GM12873 (cell line): ENCODE measurements at regions not wholly inside any gene's neighbourhood (a gene's known extent, or its start where the extent isn't known, plus 50 kb on each side); places are given as distances from the start of the nearest gene placed in this dataset.

Experiments
- TF ChIP-seq, protein P1 (sequence below): IDR thresholded peaks from 2 replicates; pipeline ENCODE4 v1.5.1; 2012; ENCODE audit warnings: low read depth, mild to moderate bottlenecking, moderate library complexity, low read length, control low read depth; ENCODE audit not compliant: insufficient read depth; ENCODE audit errors: missing control alignments

DNA sequence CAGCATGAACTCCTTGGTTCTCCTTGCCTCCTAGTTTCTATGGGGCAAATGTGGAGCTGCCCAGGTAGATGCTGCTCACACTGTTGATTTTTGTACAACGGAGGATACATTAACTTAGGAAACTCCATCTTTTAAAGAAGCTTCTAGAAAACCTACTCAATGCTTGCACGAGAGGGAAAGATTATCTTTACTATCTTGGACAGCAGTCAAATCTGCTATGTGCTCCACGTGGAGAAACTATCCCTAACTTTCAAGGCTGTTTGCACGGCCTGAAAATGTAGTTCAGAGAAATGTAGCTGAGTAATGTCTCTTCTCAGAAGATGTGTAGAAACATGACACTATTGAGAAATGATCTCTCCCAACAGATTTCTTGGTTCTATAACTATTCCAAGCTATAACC, 1530.9 kb upstream of the PABPC4L start:
- TF ChIP-seq, protein P1, sequence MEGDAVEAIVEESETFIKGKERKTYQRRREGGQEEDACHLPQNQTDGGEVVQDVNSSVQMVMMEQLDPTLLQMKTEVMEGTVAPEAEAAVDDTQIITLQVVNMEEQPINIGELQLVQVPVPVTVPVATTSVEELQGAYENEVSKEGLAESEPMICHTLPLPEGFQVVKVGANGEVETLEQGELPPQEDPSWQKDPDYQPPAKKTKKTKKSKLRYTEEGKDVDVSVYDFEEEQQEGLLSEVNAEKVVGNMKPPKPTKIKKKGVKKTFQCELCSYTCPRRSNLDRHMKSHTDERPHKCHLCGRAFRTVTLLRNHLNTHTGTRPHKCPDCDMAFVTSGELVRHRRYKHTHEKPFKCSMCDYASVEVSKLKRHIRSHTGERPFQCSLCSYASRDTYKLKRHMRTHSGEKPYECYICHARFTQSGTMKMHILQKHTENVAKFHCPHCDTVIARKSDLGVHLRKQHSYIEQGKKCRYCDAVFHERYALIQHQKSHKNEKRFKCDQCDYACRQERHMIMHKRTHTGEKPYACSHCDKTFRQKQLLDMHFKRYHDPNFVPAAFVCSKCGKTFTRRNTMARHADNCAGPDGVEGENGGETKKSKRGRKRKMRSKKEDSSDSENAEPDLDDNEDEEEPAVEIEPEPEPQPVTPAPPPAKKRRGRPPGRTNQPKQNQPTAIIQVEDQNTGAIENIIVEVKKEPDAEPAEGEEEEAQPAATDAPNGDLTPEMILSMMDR = no peak

DNA sequence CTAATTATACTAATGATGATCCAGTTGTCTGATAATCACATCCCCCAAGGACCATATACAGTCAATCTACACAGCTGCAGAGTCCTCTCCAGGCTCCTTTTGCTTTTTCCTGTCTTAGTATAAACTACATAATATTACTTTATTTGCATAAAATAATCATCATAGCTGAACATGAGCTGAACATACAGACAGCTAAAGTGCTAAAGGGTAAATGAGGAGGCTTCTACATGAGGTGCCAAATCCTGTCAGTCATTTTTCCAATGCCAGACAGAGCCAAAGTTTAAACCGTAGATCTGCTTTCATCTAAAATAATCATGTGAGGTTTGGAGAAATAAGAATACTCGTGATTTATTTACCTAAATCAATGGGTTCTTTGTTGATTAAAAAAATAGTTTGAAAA, 1530.1 kb upstream of the PABPC4L start:
- TF ChIP-seq, protein P1 = no peak

DNA sequence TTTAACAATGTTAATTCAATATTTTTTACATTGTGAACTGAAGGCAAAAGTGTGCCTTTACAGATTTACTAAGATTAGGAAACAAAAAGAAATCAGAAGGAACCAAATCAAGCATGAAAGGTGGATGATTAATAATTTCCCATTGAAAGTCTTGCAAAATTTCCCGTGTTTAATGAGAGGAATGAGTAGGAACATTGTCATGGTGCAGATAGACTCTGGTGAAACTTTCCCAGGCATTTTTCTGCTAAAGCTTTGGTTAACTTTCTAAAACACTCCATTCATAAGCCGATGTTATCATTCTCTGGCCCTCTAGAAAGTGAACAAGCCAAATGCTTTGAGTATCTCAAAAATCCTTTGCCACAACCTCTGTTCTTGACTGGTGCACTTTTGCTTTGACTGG, 1522.8 kb upstream of the PABPC4L start:
- TF ChIP-seq, protein P1 = no peak

DNA sequence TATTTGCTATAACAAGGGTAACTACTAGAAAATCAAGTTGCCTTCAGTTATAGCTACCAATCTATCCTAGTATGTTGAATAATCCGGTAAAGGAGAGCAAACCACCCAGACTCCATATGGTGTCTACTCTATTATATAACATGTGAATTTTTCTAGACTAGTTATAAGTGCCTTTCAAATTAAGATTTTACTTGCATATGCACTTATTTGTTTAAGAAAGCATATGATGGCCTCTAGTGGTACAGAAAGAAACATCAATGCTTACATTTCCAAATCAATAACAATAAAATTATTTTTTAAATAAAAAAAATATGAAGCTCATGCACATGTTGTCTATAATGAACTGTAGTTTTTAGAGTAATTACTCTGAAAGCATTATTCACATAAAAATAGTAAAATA, 1516.4 kb upstream of the PABPC4L start:
- TF ChIP-seq, protein P1 = no peak

DNA sequence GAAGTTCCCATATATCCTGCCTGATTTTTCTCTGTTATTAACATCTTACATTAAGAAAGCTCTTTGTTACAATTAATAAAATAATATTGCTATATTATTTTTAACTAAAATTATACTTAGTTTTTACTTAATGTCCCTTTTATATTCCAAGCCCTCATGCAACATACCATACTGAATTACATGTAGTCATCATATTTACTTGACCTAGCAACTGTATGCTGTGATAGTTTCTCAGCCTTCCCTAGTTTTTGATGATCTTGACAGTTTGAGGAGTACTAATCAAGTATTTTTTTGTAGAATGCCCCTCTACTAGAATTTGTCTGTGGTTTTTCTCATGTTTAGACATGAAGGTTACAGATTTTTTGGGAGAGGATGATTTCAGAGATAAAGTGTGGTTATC, 1503.8 kb upstream of the PABPC4L start:
- TF ChIP-seq, protein P1 = no peak

DNA sequence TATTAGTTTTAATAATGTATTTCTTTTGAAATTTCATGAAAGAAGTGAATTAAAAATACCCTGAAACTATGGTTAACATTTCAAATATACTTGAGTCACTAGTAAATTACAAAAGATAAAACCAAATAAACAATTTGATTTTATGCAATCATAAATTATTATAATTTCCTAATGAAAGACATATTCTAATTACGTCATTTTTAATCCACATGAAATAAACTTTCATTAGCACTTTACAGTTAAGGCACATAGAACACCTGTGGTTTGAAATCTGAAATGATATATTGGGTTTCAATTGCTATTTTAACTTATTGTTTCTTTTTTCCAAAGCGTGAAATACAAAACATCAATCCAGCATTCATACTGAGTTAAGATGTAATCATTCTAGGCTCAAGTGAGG, 1492.5 kb upstream of the PABPC4L start:
- TF ChIP-seq, protein P1 = no peak

DNA sequence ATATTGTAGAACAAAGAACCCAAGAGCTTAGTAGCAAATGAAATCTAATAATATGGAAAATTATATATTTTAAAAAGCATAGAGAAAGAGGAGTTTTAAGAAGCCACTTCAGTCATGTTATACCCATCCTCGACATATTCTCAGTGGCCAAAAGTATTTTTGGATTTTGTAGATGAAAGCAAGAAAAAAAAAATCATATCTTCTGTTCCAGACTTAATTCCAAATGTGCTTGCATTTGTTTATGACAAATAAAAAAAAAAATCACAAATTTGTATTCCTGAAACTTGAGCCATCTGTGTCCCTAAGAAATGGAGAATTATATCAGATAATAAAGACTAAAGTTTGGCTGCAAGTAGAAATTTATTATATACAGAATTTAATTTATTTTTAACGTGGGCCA, 1482.4 kb upstream of the PABPC4L start:
- TF ChIP-seq, protein P1 = no peak
